Erythroblast (primary cell): ENCODE measurements at regions not wholly inside any gene's neighbourhood (a gene's known extent, or its start where the extent isn't known, plus 50 kb on each side); places are given as distances from the start of the nearest gene placed in this dataset.

Experiments
- GATA1 ChIP-seq: IDR thresholded peaks from 2 replicates; pipeline ENCODE4 v1.6.1; 2011; ENCODE audit warnings: low read depth, mild to moderate bottlenecking, control low read depth, low read length, moderate library complexity
- POLR2A ChIP-seq: IDR thresholded peaks from 2 replicates; pipeline ENCODE4 v1.6.1; 2011; ENCODE audit warnings: mild to moderate bottlenecking, low read length

- TF ChIP-seq POLR2A (no peak), GATA1 (no peak)
Observed at GRCh38 chr5:67644221-67644920, 447.8 kb upstream of the CD180 start.
